IPS-NIHi7 (cell line): ENCODE measurements at regions not wholly inside any gene's neighbourhood (a gene's known extent, or its start where the extent isn't known, plus 50 kb on each side); places are given as distances from the start of the nearest gene placed in this dataset.

Experiments used
- DNase-seq: peaks from one replicate; pipeline ENCODE4 v3.0.0; 2012; ENCODE audit warnings: mixed read lengths; ENCODE audit errors: extremely low spot score

GRCh38 chr1:222911866-222912265 is 97.0 kb downstream of the DISP1 start:
- no peak for DNase-seq

- no peak for DNase-seq
Measured at GRCh38 chr1:222912730-222913129, 97.9 kb downstream of the DISP1 start.

- DNase-seq, result no peak
Measured at GRCh38 chr1:222914861-222915632, 100.2 kb downstream of the DISP1 start.

GRCh38 chr1:222916100-222916499 is 101.3 kb downstream of the DISP1 start:
- DNase-seq, result no peak

- no peak for DNase-seq
Measured at GRCh38 chr1:222918801-222919477, 104.1 kb downstream of the DISP1 start.

- DNase-seq, result no peak
Measured at GRCh38 chr1:222919478-222919865, 104.6 kb downstream of the DISP1 start.

GRCh38 chr1:222920169-222920568 is 105.3 kb downstream of the DISP1 start:
- no peak for DNase-seq

GRCh38 chr1:222921945-222922344 is 107.1 kb downstream of the DISP1 start:
- no peak for DNase-seq

- DNase-seq, result no peak
Measured at GRCh38 chr1:222923506-222923905, 108.7 kb downstream of the DISP1 start.

GRCh38 chr1:222924136-222924706 is 109.4 kb downstream of the DISP1 start:
- no peak for DNase-seq

GRCh38 chr1:222926566-222926965 is 111.7 kb downstream of the DISP1 start:
- no peak for DNase-seq

GRCh38 chr1:222927031-222927430 is 112.2 kb downstream of the DISP1 start:
- DNase-seq, result no peak

GRCh38 chr1:222928212-222928611 is 113.4 kb downstream of the DISP1 start:
- peak; percentile 78 for DNase-seq

GRCh38 chr1:222930070-222930469 is 115.2 kb downstream of the DISP1 start:
- no peak for DNase-seq

- no peak for DNase-seq
Measured at GRCh38 chr1:222931023-222931422, 116.2 kb downstream of the DISP1 start.

GRCh38 chr1:222933273-222933672 is 118.4 kb downstream of the DISP1 start:
- no peak for DNase-seq

GRCh38 chr1:222935239-222935900 is 120.5 kb downstream of the DISP1 start:
- DNase-seq, result no peak

- DNase-seq, result no peak
Measured at GRCh38 chr1:222936042-222936441, 121.2 kb downstream of the DISP1 start.

GRCh38 chr1:222938986-222939385 is 124.1 kb downstream of the DISP1 start:
- DNase-seq, result no peak

GRCh38 chr1:222940095-222940494 is 125.3 kb downstream of the DISP1 start:
- no peak for DNase-seq

GRCh38 chr1:222940906-222941305 is 126.1 kb downstream of the DISP1 start:
- DNase-seq, result no peak

- DNase-seq, result no peak
Measured at GRCh38 chr1:222941425-222941824, 126.6 kb downstream of the DISP1 start.
